ENCODE measurements at regions not wholly inside any gene's neighbourhood (a gene's known extent, or its start where the extent isn't known, plus 50 kb on each side); places are given as distances from the start of the nearest gene placed in this dataset.

DNA sequence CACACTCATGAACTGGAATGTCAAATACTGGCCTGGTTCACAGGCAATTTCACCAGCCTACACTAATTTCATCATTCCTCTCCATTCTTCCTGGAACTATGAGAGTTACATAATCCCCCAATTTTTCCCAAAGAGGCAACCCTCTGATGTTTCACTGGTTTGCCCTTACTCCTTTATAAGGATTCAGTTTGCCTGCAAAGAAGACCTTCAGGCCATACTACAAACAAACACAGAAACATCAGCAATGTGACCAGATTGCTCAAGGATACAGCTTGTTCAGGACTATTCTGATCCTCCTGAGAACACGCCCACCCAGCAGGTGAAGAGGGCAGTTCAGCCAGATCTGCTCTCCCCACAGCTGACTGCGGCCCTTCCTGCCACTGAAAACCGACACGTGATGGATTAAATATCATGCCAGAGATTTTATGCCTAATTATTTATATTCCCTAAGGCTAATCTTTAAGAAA, 215.5 kb downstream of the ETAA1 start:
- H3K27ac ChIP-seq (ENCODE audit: extremely low read length, insufficient read depth, low read length): no peak overlapping the region
- H3K4me1 ChIP-seq (ENCODE audit: insufficient read depth, low read length): no peaks in the 10 kb centered on the region
- intact Hi-C loops (cut with micrococcal nuclease; ENCODE audit: unreplicated experiment): no loop called here
- FAIRE-seq: no peak
- no peak overlapping the region for H3K4me3 ChIP-seq (replicated peaks in 1 of 3; ENCODE audit: insufficient read depth in 1 of 3, low read depth in 2 of 3, low read length in 3 of 3)
- WGBS (ENCODE audit: low lambda C conversion rate): 27% methylated on average over 4 of the region's 4 CpGs
- ATAC-seq: no peak
- H3K9ac ChIP-seq (ENCODE audit: insufficient read depth, low read depth, low read length): no peak overlapping the region
- no peaks in the 10 kb centered on the region for H4K20me1 ChIP-seq (ENCODE audit: insufficient read depth, low read length)
- H3K36me3 ChIP-seq (replicated peaks in 1 of 2; ENCODE audit: control insufficient read depth in 1 of 2, insufficient read depth in 2 of 2, low read length in 2 of 2): no peaks in the 10 kb centered on the region
- no peak overlapping the region for H3K4me2 ChIP-seq (ENCODE audit: low read depth, low read length)
- peaks cover 10% of the 10 kb centered on the region for H3K9me3 ChIP-seq (ENCODE audit: low read length)
- BruUV-seq (replicated peaks): no TSS peak
- in situ Hi-C loops (cut with HindIII; ENCODE audit: extremely low pct_ligation_motif_present, low pct_unique_long_range_greater_than_20kb): no loop called here
- H3K27me3 ChIP-seq (ENCODE audit: control insufficient read depth in 1 of 2, insufficient read depth in 2 of 2, low read length in 2 of 2): no peaks in the 10 kb centered on the region
- ChIA-PET CTCF (ENCODE audit: low intra/inter-chr PET ratio, low total read pairs) (no interaction called here), POLR2A (no interaction called here)
- no peak for DNase-seq (ENCODE audit: low spot score)
- H2AFZ ChIP-seq (ENCODE audit: low read length): no peak overlapping the region
- H3K79me2 ChIP-seq (ENCODE audit: insufficient read depth, low read length): no peaks in the 10 kb centered on the region
- TF ChIP-seq SALL1 (CRISPR knock-in tag; IDR thresholded peaks at IDR 0.05): no peak
- no peak for TF ChIP-seq SMC3 (IDR thresholded peaks at IDR 0.05; ENCODE audit: low read length)
- TF ChIP-seq, protein P1, sequence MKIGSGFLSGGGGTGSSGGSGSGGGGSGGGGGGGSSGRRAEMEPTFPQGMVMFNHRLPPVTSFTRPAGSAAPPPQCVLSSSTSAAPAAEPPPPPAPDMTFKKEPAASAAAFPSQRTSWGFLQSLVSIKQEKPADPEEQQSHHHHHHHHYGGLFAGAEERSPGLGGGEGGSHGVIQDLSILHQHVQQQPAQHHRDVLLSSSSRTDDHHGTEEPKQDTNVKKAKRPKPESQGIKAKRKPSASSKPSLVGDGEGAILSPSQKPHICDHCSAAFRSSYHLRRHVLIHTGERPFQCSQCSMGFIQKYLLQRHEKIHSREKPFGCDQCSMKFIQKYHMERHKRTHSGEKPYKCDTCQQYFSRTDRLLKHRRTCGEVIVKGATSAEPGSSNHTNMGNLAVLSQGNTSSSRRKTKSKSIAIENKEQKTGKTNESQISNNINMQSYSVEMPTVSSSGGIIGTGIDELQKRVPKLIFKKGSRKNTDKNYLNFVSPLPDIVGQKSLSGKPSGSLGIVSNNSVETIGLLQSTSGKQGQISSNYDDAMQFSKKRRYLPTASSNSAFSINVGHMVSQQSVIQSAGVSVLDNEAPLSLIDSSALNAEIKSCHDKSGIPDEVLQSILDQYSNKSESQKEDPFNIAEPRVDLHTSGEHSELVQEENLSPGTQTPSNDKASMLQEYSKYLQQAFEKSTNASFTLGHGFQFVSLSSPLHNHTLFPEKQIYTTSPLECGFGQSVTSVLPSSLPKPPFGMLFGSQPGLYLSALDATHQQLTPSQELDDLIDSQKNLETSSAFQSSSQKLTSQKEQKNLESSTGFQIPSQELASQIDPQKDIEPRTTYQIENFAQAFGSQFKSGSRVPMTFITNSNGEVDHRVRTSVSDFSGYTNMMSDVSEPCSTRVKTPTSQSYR (CRISPR knock-in tag; IDR thresholded peaks at IDR 0.05; ENCODE audit: borderline replicate concordance): no peak
- no peak for TF ChIP-seq BCL6 (CRISPR knock-in tag; IDR thresholded peaks at IDR 0.05)
- no peak for TF ChIP-seq SIN3B (IDR thresholded peaks at IDR 0.05; ENCODE audit: low read length)
- no peak for TF ChIP-seq SPEN (CRISPR knock-in tag; IDR thresholded peaks at IDR 0.05; ENCODE audit: low read depth)
- TF ChIP-seq, protein P2, sequence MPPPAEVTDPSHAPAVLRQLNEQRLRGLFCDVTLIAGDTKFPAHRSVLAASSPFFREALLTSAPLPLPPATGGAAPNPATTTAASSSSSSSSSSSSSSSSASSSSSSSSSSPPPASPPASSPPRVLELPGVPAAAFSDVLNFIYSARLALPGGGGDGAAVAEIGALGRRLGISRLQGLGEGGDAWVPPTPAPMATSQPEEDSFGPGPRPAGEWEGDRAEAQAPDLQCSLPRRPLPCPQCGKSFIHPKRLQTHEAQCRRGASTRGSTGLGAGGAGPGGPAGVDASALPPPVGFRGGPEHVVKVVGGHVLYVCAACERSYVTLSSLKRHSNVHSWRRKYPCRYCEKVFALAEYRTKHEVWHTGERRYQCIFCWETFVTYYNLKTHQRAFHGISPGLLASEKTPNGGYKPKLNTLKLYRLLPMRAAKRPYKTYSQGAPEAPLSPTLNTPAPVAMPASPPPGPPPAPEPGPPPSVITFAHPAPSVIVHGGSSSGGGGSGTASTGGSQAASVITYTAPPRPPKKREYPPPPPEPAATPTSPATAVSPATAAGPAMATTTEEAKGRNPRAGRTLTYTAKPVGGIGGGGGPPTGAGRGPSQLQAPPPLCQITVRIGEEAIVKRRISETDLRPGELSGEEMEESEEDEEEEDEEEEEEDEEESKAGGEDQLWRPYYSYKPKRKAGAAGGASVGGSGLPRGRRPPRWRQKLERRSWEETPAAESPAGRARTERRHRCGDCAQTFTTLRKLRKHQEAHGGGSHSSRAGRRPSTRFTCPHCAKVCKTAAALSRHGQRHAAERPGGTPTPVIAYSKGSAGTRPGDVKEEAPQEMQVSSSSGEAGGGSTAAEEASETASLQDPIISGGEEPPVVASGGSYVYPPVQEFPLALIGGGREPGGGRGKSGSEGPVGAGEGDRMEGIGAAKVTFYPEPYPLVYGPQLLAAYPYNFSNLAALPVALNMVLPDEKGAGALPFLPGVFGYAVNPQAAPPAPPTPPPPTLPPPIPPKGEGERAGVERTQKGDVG (CRISPR knock-in tag; IDR thresholded peaks at IDR 0.05; ENCODE audit: borderline replicate concordance): no peak
- no peak for TF ChIP-seq TAF15 (IDR thresholded peaks at IDR 0.05; ENCODE audit: low read depth, low read length, poor library complexity, severe bottlenecking)
- TF ChIP-seq POLR2A (IDR thresholded peaks at IDR 0.05; ENCODE audit: insufficient read depth in 1 of 2, low read depth in 2 of 2, low read length in 2 of 2): no peak
- TF ChIP-seq, protein P3, sequence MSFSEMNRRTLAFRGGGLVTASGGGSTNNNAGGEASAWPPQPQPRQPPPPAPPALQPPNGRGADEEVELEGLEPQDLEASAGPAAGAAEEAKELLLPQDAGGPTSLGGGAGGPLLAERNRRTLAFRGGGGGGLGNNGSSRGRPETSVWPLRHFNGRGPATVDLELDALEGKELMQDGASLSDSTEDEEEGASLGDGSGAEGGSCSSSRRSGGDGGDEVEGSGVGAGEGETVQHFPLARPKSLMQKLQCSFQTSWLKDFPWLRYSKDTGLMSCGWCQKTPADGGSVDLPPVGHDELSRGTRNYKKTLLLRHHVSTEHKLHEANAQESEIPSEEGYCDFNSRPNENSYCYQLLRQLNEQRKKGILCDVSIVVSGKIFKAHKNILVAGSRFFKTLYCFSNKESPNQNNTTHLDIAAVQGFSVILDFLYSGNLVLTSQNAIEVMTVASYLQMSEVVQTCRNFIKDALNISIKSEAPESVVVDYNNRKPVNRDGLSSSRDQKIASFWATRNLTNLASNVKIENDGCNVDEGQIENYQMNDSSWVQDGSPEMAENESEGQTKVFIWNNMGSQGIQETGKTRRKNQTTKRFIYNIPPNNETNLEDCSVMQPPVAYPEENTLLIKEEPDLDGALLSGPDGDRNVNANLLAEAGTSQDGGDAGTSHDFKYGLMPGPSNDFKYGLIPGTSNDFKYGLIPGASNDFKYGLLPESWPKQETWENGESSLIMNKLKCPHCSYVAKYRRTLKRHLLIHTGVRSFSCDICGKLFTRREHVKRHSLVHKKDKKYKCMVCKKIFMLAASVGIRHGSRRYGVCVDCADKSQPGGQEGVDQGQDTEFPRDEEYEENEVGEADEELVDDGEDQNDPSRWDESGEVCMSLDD (CRISPR knock-in tag; IDR thresholded peaks at IDR 0.05; ENCODE audit: borderline replicate concordance): no peak
- TF ChIP-seq AHR (CRISPR knock-in tag; IDR thresholded peaks at IDR 0.05): no peak
- no peak for TF ChIP-seq YEATS4 (CRISPR knock-in tag; IDR thresholded peaks at IDR 0.05; ENCODE audit: borderline replicate concordance)
- no peak for TF ChIP-seq ARNTL (CRISPR knock-in tag; IDR thresholded peaks at IDR 0.05)
- no peak for TF ChIP-seq MEF2D (CRISPR knock-in tag; IDR thresholded peaks at IDR 0.05)
- TF ChIP-seq ZNF766 (CRISPR knock-in tag; IDR thresholded peaks at IDR 0.05; ENCODE audit: borderline replicate concordance): no peak
- TF ChIP-seq, protein P4, sequence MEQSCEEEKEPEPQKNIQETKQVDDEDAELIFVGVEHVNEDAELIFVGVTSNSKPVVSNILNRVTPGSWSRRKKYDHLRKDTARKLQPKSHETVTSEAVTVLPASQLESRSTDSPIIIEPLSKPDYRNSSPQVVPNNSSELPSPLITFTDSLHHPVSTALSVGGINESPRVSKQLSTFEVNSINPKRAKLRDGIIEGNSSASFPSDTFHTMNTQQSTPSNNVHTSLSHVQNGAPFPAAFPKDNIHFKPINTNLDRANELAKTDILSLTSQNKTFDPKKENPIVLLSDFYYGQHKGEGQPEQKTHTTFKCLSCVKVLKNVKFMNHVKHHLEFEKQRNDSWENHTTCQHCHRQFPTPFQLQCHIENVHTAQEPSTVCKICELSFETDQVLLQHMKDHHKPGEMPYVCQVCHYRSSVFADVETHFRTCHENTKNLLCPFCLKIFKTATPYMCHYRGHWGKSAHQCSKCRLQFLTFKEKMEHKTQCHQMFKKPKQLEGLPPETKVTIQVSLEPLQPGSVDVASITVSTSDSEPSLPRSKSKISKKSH (CRISPR knock-in tag; IDR thresholded peaks at IDR 0.05; ENCODE audit: borderline replicate concordance): no peak
